Parathyroid adenoma (tissue), 2 donors: ENCODE measurements at regions not wholly inside any gene's neighbourhood (a gene's known extent, or its start where the extent isn't known, plus 50 kb on each side); places are given as distances from the start of the nearest gene placed in this dataset.

Source experiments
- H2AFZ ChIP-seq: fragments of 300-600 bp; sonication (generic); one replicate; pipeline ENCODE4 v1.7.0; 2017; ENCODE audit warnings: antibody characterized with exemption, mild to moderate bottlenecking
- H3K27ac ChIP-seq: fragments of 300-600 bp; sonication (generic); one replicate; pipeline ENCODE4 v1.7.0; 2017
- H3K27me3 ChIP-seq: fragments of 300-600 bp; sonication (generic); one replicate; pipeline ENCODE4 v1.7.0; 2017; ENCODE audit warnings: low read length; ENCODE audit not compliant: control insufficient read depth, insufficient read depth
- H3K36me3 ChIP-seq: fragments of 300-600 bp; sonication (generic); one replicate; pipeline ENCODE4 v1.7.0; 2017; ENCODE audit warnings: low read length; ENCODE audit not compliant: control insufficient read depth, insufficient read depth
- H3K4me1 ChIP-seq: fragments of 300-600 bp; sonication (generic); one replicate; pipeline ENCODE4 v1.7.0; 2017; ENCODE audit warnings: control low read depth
- H3K4me2 ChIP-seq: fragments of 300-600 bp; sonication (generic); one replicate; pipeline ENCODE4 v1.7.0; 2017; ENCODE audit warnings: low read length
- H3K4me3 ChIP-seq: fragments of 300-600 bp; sonication (generic); one replicate; pipeline ENCODE4 v1.7.0; 2017; ENCODE audit warnings: low read depth, low read length
- H3K79me2 ChIP-seq: fragments of 300-600 bp; sonication (generic); one replicate; pipeline ENCODE4 v1.7.0; 2017; ENCODE audit warnings: control low read depth
- H3K9ac ChIP-seq: fragments of 300-600 bp; sonication (generic); one replicate; pipeline ENCODE4 v1.7.0; 2017; ENCODE audit warnings: mild to moderate bottlenecking
- H3K9me3 ChIP-seq: fragments of 300-600 bp; sonication (generic); one replicate; pipeline ENCODE4 v1.7.0; 2017; ENCODE audit warnings: low read length; ENCODE audit not compliant: control insufficient read depth
- CTCF ChIP-seq: fragments of 300-600 bp; sonication (generic); IDR thresholded peaks from one replicate; pipeline ENCODE4 v1.7.0; 2017; ENCODE audit warnings: antibody characterized with exemption, mild to moderate bottlenecking
- donor health status: primary hyperparathyroidism.

- Histone ChIP-seq H3K27me3 (no peaks in the 10 kb centered on the region), H2AFZ (peak overlapping the region; percentile 1), H3K4me3 (no peak overlapping the region), H3K36me3 (no peaks in the 10 kb centered on the region), H3K27ac (no peak overlapping the region), H3K9me3 (no peaks in the 10 kb centered on the region), H3K4me1 (peaks cover 48% of the 10 kb centered on the region), H3K9ac (no peak overlapping the region), H3K79me2 (no peaks in the 10 kb centered on the region), H3K4me2 (no peak overlapping the region)
- no peak for TF ChIP-seq CTCF
Observed at GRCh38 chr6:139711804-139712585, 337.5 kb upstream of the CITED2 start.

GRCh38 chr6:139710556-139710955, 336.1 kb upstream of the CITED2 start:
- peak overlapping the region; percentile 94 for H3K27ac ChIP-seq
- no peak for TF ChIP-seq CTCF
- H3K4me3 ChIP-seq = no peak overlapping the region
- no peaks in the 10 kb centered on the region for H3K9me3 ChIP-seq
- no peaks in the 10 kb centered on the region for H3K79me2 ChIP-seq
- H3K9ac ChIP-seq = no peak overlapping the region
- H3K4me1 ChIP-seq = peaks cover 54% of the 10 kb centered on the region
- H2AFZ ChIP-seq = no peak overlapping the region
- H3K4me2 ChIP-seq = peak overlapping the region; percentile 42
- no peaks in the 10 kb centered on the region for H3K36me3 ChIP-seq
- H3K27me3 ChIP-seq = no peaks in the 10 kb centered on the region

GRCh38 chr6:139708337-139709199, 334.1 kb upstream of the CITED2 start:
- Histone ChIP-seq H3K27me3 (no peaks in the 10 kb centered on the region), H3K9me3 (no peaks in the 10 kb centered on the region), H3K4me1 (peaks cover 46% of the 10 kb centered on the region), H2AFZ (peak overlapping the region; percentile 31), H3K4me2 (peak overlapping the region; percentile 61), H3K4me3 (peak overlapping the region; percentile 28), H3K36me3 (no peaks in the 10 kb centered on the region), H3K79me2 (no peaks in the 10 kb centered on the region), H3K9ac (no peak overlapping the region), H3K27ac (peak overlapping the region; percentile 94)
- no peak for TF ChIP-seq CTCF

GRCh38 chr6:139706912-139707311, 332.5 kb upstream of the CITED2 start:
- Histone ChIP-seq H3K4me2 (peak overlapping the region; percentile 5), H2AFZ (peak overlapping the region; percentile 29), H3K27me3 (no peaks in the 10 kb centered on the region), H3K9ac (no peak overlapping the region), H3K4me3 (no peak overlapping the region), H3K79me2 (no peaks in the 10 kb centered on the region), H3K36me3 (no peaks in the 10 kb centered on the region), H3K27ac (peak overlapping the region; percentile 94), H3K9me3 (no peaks in the 10 kb centered on the region), H3K4me1 (peaks cover 52% of the 10 kb centered on the region)
- TF ChIP-seq CTCF = no peak
